ENCODE measurements at regions not wholly inside any gene's neighbourhood (a gene's known extent, or its start where the extent isn't known, plus 50 kb on each side); places are given as distances from the start of the nearest gene placed in this dataset.

GRCh38 chr3:31094048-31094447 is 199.6 kb upstream of the GADL1 start:
- H3K4me1 ChIP-seq (ENCODE audit: control insufficient read depth, insufficient read depth, low read depth, low read length): no peaks in the 10 kb centered on the region
- no peak overlapping the region for H3K18ac ChIP-seq (ENCODE audit: low read depth in 1 of 2, low read length in 2 of 2)
- DNase-seq: no peak
- no peak overlapping the region for H3K4me3 ChIP-seq (ENCODE audit: insufficient read depth in 1 of 2, low read depth in 1 of 2, low read length in 2 of 2)
- no peak overlapping the region for H3K9ac ChIP-seq (ENCODE audit: low read length)
- no peak overlapping the region for H3K14ac ChIP-seq (ENCODE audit: low read length in 2 of 2)
- H4K91ac ChIP-seq (ENCODE audit: low read length): no peak overlapping the region
- H2BK15ac ChIP-seq (ENCODE audit: low read depth, poor library complexity, severe bottlenecking): no peak overlapping the region
- H3K79me1 ChIP-seq (replicated peaks; ENCODE audit: low read length, poor library complexity, severe bottlenecking): no peaks in the 10 kb centered on the region
- no peak overlapping the region for H2BK120ac ChIP-seq (ENCODE audit: low read depth, low read length)
- no peak overlapping the region for H2AK5ac ChIP-seq (ENCODE audit: low read length, severe bottlenecking)
- H2BK5ac ChIP-seq (ENCODE audit: low read depth, low read length, poor library complexity, severe bottlenecking): no peak overlapping the region
- WGBS: 88% methylated on average over 2 of the region's 4 CpGs
- no peak overlapping the region for H2AFZ ChIP-seq (ENCODE audit: low read depth, low read length)
- H3K36me3 ChIP-seq (ENCODE audit: control insufficient read depth in 1 of 2, insufficient read depth in 2 of 2, low read depth in 1 of 2, low read length in 2 of 2): no peaks in the 10 kb centered on the region
- peaks cover 0 to 3% of the 10 kb centered on the region in 2 experiments for H3K27me3 ChIP-seq (ENCODE audit: control insufficient read depth in 1 of 2, insufficient read depth in 1 of 2, low read length in 2 of 2)
- H3K27ac ChIP-seq (ENCODE audit: low read length, poor library complexity, severe bottlenecking): no peak overlapping the region
- no peak overlapping the region for H2BK12ac ChIP-seq (ENCODE audit: low read length in 2 of 2)
- H4K8ac ChIP-seq (ENCODE audit: low read length): no peak overlapping the region
- H3K4ac ChIP-seq (ENCODE audit: low read depth in 1 of 2, low read length in 2 of 2): no peak overlapping the region
- no peak overlapping the region for H3K4me2 ChIP-seq (ENCODE audit: low read length, poor library complexity, severe bottlenecking)
- H3K9me3 ChIP-seq (ENCODE audit: control insufficient read depth, low read length): no peaks in the 10 kb centered on the region
- no peak overlapping the region for H3K23ac ChIP-seq (ENCODE audit: low read length in 2 of 2)

GRCh38 chr3:31095255-31095654 is 200.8 kb upstream of the GADL1 start:
- H3K79me1 ChIP-seq (replicated peaks; ENCODE audit: low read length, poor library complexity, severe bottlenecking): no peaks in the 10 kb centered on the region
- H2AK5ac ChIP-seq (ENCODE audit: low read length, severe bottlenecking): no peak overlapping the region
- H2AFZ ChIP-seq (ENCODE audit: low read depth, low read length): no peak overlapping the region
- no peak overlapping the region for H4K8ac ChIP-seq (ENCODE audit: low read length)
- H2BK120ac ChIP-seq (ENCODE audit: low read depth, low read length): no peak overlapping the region
- no peaks in the 10 kb centered on the region for H3K9me3 ChIP-seq (ENCODE audit: control insufficient read depth, low read length)
- peaks cover 0 to 3% of the 10 kb centered on the region in 2 experiments for H3K27me3 ChIP-seq (ENCODE audit: control insufficient read depth in 1 of 2, insufficient read depth in 1 of 2, low read length in 2 of 2)
- no peak overlapping the region for H2BK12ac ChIP-seq (ENCODE audit: low read length in 2 of 2)
- H2BK5ac ChIP-seq (ENCODE audit: low read depth, low read length, poor library complexity, severe bottlenecking): no peak overlapping the region
- H3K4me1 ChIP-seq (ENCODE audit: control insufficient read depth, insufficient read depth, low read depth, low read length): no peaks in the 10 kb centered on the region
- 95% methylated on average over 3 of the region's 3 CpGs for WGBS
- H3K23ac ChIP-seq (ENCODE audit: low read length in 2 of 2): no peak overlapping the region
- H3K4me2 ChIP-seq (ENCODE audit: low read length, poor library complexity, severe bottlenecking): no peak overlapping the region
- H4K91ac ChIP-seq (ENCODE audit: low read length): no peak overlapping the region
- no peak overlapping the region for H3K4ac ChIP-seq (ENCODE audit: low read depth in 1 of 2, low read length in 2 of 2)
- no peak overlapping the region for H3K14ac ChIP-seq (ENCODE audit: low read length in 2 of 2)
- no peak overlapping the region for H3K18ac ChIP-seq (ENCODE audit: low read depth in 1 of 2, low read length in 2 of 2)
- no peak overlapping the region for H3K27ac ChIP-seq (ENCODE audit: low read length, poor library complexity, severe bottlenecking)
- no peaks in the 10 kb centered on the region for H3K36me3 ChIP-seq (ENCODE audit: control insufficient read depth in 1 of 2, insufficient read depth in 2 of 2, low read depth in 1 of 2, low read length in 2 of 2)
- H3K9ac ChIP-seq (ENCODE audit: low read length): no peak overlapping the region
- no peak overlapping the region for H3K4me3 ChIP-seq (ENCODE audit: insufficient read depth in 1 of 2, low read depth in 1 of 2, low read length in 2 of 2)
- no peak overlapping the region for H2BK15ac ChIP-seq (ENCODE audit: low read depth, poor library complexity, severe bottlenecking)
- DNase-seq: no peak

GRCh38 chr3:31096661-31097395 is 202.4 kb upstream of the GADL1 start:
- Histone ChIP-seq H4K8ac (ENCODE audit: low read length) (no peak overlapping the region), H3K27ac (ENCODE audit: low read length, poor library complexity, severe bottlenecking) (no peak overlapping the region), H3K4me3 (ENCODE audit: insufficient read depth in 1 of 2, low read depth in 1 of 2, low read length in 2 of 2) (no peak overlapping the region), H3K36me3 (ENCODE audit: control insufficient read depth in 1 of 2, insufficient read depth in 2 of 2, low read depth in 1 of 2, low read length in 2 of 2) (no peaks in the 10 kb centered on the region), H2AK5ac (ENCODE audit: low read length, severe bottlenecking) (no peak overlapping the region), H3K79me1 (replicated peaks; ENCODE audit: low read length, poor library complexity, severe bottlenecking) (no peaks in the 10 kb centered on the region), H3K9ac (ENCODE audit: low read length) (peak overlapping the region; percentile 8), H2BK12ac (ENCODE audit: low read length in 2 of 2) (no peak overlapping the region), H3K4me2 (ENCODE audit: low read length, poor library complexity, severe bottlenecking) (no peak overlapping the region), H2BK15ac (ENCODE audit: low read depth, poor library complexity, severe bottlenecking) (no peak overlapping the region), H4K91ac (ENCODE audit: low read length) (no peak overlapping the region), H2AFZ (ENCODE audit: low read depth, low read length) (no peak overlapping the region), H3K27me3 (ENCODE audit: control insufficient read depth in 1 of 2, insufficient read depth in 1 of 2, low read length in 2 of 2) (peaks cover 0 to 3% of the 10 kb centered on the region in 2 experiments), H3K14ac (ENCODE audit: low read length in 2 of 2) (no peak overlapping the region), H3K4me1 (ENCODE audit: control insufficient read depth, insufficient read depth, low read depth, low read length) (no peaks in the 10 kb centered on the region), H3K23ac (ENCODE audit: low read length in 2 of 2) (no peak overlapping the region), H2BK5ac (ENCODE audit: low read depth, low read length, poor library complexity, severe bottlenecking) (no peak overlapping the region), H3K9me3 (ENCODE audit: control insufficient read depth, low read length) (no peaks in the 10 kb centered on the region), H2BK120ac (ENCODE audit: low read depth, low read length) (no peak overlapping the region), H3K4ac (ENCODE audit: low read depth in 1 of 2, low read length in 2 of 2) (no peak overlapping the region), H3K18ac (ENCODE audit: low read depth in 1 of 2, low read length in 2 of 2) (peak overlapping the region; percentile 30 to 82)
- DNase-seq: peak; percentile 84
- 57% methylated on average over 5 of the region's 5 CpGs for WGBS

GRCh38 chr3:31100519-31100918 is 206.1 kb upstream of the GADL1 start:
- no CpG with 5 or more reads among the region's 1 CpG for WGBS
- H2BK120ac ChIP-seq (ENCODE audit: low read depth, low read length): no peak overlapping the region
- no peak overlapping the region for H2BK15ac ChIP-seq (ENCODE audit: low read depth, poor library complexity, severe bottlenecking)
- H4K8ac ChIP-seq (ENCODE audit: low read length): no peak overlapping the region
- H2BK5ac ChIP-seq (ENCODE audit: low read depth, low read length, poor library complexity, severe bottlenecking): no peak overlapping the region
- H3K27me3 ChIP-seq (ENCODE audit: control insufficient read depth in 1 of 2, insufficient read depth in 1 of 2, low read length in 2 of 2): peaks cover 0 to 3% of the 10 kb centered on the region in 2 experiments
- no peak overlapping the region for H3K4ac ChIP-seq (ENCODE audit: low read depth in 1 of 2, low read length in 2 of 2)
- H2AK5ac ChIP-seq (ENCODE audit: low read length, severe bottlenecking): no peak overlapping the region
- H4K91ac ChIP-seq (ENCODE audit: low read length): no peak overlapping the region
- H3K14ac ChIP-seq (ENCODE audit: low read length in 2 of 2): no peak overlapping the region
- no peaks in the 10 kb centered on the region for H3K4me1 ChIP-seq (ENCODE audit: control insufficient read depth, insufficient read depth, low read depth, low read length)
- H3K23ac ChIP-seq (ENCODE audit: low read length in 2 of 2): no peak overlapping the region
- no peak overlapping the region for H3K4me2 ChIP-seq (ENCODE audit: low read length, poor library complexity, severe bottlenecking)
- no peak overlapping the region for H3K18ac ChIP-seq (ENCODE audit: low read depth in 1 of 2, low read length in 2 of 2)
- H3K4me3 ChIP-seq (ENCODE audit: insufficient read depth in 1 of 2, low read depth in 1 of 2, low read length in 2 of 2): no peak overlapping the region
- H3K9me3 ChIP-seq (ENCODE audit: control insufficient read depth, low read length): no peaks in the 10 kb centered on the region
- H2BK12ac ChIP-seq (ENCODE audit: low read length in 2 of 2): no peak overlapping the region
- H2AFZ ChIP-seq (ENCODE audit: low read depth, low read length): no peak overlapping the region
- H3K79me1 ChIP-seq (replicated peaks; ENCODE audit: low read length, poor library complexity, severe bottlenecking): no peaks in the 10 kb centered on the region
- no peaks in the 10 kb centered on the region for H3K36me3 ChIP-seq (ENCODE audit: control insufficient read depth in 1 of 2, insufficient read depth in 2 of 2, low read depth in 1 of 2, low read length in 2 of 2)
- H3K9ac ChIP-seq (ENCODE audit: low read length): no peak overlapping the region
- no peak overlapping the region for H3K27ac ChIP-seq (ENCODE audit: low read length, poor library complexity, severe bottlenecking)
- DNase-seq: no peak
